Adipocyte (in vitro differentiated cells): ENCODE measurements at regions not wholly inside any gene's neighbourhood (a gene's known extent, or its start where the extent isn't known, plus 50 kb on each side); places are given as distances from the start of the nearest gene placed in this dataset.
"Not testable (repeated sequence)": the region's sequence is repeated elsewhere in the genome, so short reads cannot be mapped to it uniquely, and the experiment has no call there.

Experiments
- DNase-seq: peaks from one replicate; pipeline ENCODE4 v3.0.0-alpha.2; 2015; ENCODE audit warnings: low read depth
- H3K27me3 ChIP-seq: replicated peaks from 2 replicates; pipeline ENCODE4 v1.7.0; 2013; ENCODE audit warnings: mild to moderate bottlenecking, low read length, moderate library complexity; ENCODE audit not compliant: control insufficient read depth, insufficient read depth
- H3K36me3 ChIP-seq: 2 replicates; pipeline ENCODE4 v1.7.0; 2013; ENCODE audit warnings: low read length, mild to moderate bottlenecking, moderate library complexity; ENCODE audit not compliant: control insufficient read depth, insufficient read depth, severe bottlenecking
- H3K4me1 ChIP-seq: 2 replicates; pipeline ENCODE4 v1.7.0; 2013; ENCODE audit warnings: mild to moderate bottlenecking, low read length, moderate library complexity; ENCODE audit not compliant: control insufficient read depth, insufficient read depth
- H3K4me3 ChIP-seq: 2 replicates; pipeline ENCODE4 v1.7.0; 2013; ENCODE audit warnings: mild to moderate bottlenecking, low read length, moderate library complexity
- H3K9ac ChIP-seq: 2 replicates; pipeline ENCODE4 v1.7.0; 2013; ENCODE audit warnings: mild to moderate bottlenecking, low read length, moderate library complexity
- H3K9me3 ChIP-seq: 2 replicates; pipeline ENCODE4 v1.7.0; 2013; ENCODE audit warnings: mild to moderate bottlenecking, low read length, moderate library complexity; ENCODE audit not compliant: control insufficient read depth

- H3K9ac ChIP-seq, result no peak overlapping the region
- peaks cover 3% of the 10 kb centered on the region for H3K4me1 ChIP-seq
- no peaks in the 10 kb centered on the region for H3K36me3 ChIP-seq
Observed at GRCh38 chr1:82073071-82073470, 272.3 kb downstream of the ADGRL2 start.

GRCh38 chr1:82065916-82066315, 265.2 kb downstream of the ADGRL2 start:
- H3K4me3 ChIP-seq, result peak overlapping the region; percentile 29
- no peaks in the 10 kb centered on the region for H3K27me3 ChIP-seq
- DNase-seq, result no peak
- H3K4me1 ChIP-seq, result peaks cover 4% of the 10 kb centered on the region
- no peaks in the 10 kb centered on the region for H3K9me3 ChIP-seq
- no peaks in the 10 kb centered on the region for H3K36me3 ChIP-seq
- H3K9ac ChIP-seq, result no peak overlapping the region

More at GRCh38 chr1:82073071-82073470, 272.3 kb downstream of the ADGRL2 start:
- Histone ChIP-seq H3K27me3 (no peaks in the 10 kb centered on the region), H3K9me3 (no peaks in the 10 kb centered on the region), H3K4me3 (no peak overlapping the region)
- DNase-seq, result no peak

DNA sequence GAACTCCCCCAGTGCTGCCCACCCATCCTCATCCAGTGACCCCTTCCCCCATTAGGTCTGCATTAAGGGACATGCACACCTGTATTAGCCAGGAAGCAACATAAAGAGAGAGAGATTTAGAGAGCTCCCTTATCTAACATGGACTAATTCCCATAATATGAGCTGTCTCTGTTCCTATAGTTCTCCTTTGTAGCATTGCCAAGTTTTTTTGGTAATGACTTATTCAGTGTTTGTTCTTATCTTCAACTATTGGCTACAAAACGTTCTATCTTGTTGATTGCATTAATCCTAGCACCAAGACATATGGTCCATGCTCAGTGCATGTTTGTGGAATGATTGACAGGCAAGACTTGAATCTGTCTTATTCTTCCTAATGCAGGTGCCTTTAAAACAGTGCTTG, 264.0 kb downstream of the ADGRL2 start:
- Histone ChIP-seq H3K27me3 (no peaks in the 10 kb centered on the region), H3K4me3 (no peak overlapping the region), H3K4me1 (peaks cover 4% of the 10 kb centered on the region), H3K9ac (no peak overlapping the region), H3K36me3 (no peaks in the 10 kb centered on the region), H3K9me3 (no peaks in the 10 kb centered on the region)
- DNase-seq, result no peak

- no peak for DNase-seq
- Histone ChIP-seq H3K9me3 (no peaks in the 10 kb centered on the region), H3K4me1 (peaks cover 4% of the 10 kb centered on the region), H3K4me3 (no peak overlapping the region), H3K9ac (no peak overlapping the region), H3K27me3 (no peaks in the 10 kb centered on the region), H3K36me3 (no peaks in the 10 kb centered on the region)
Observed at GRCh38 chr1:82062206-82062605, 261.5 kb downstream of the ADGRL2 start.

GRCh38 chr1:82059959-82060358, 259.2 kb downstream of the ADGRL2 start:
- Histone ChIP-seq H3K9ac (no peak overlapping the region), H3K9me3 (no peaks in the 10 kb centered on the region), H3K36me3 (no peaks in the 10 kb centered on the region), H3K27me3 (no peaks in the 10 kb centered on the region), H3K4me3 (no peak overlapping the region), H3K4me1 (no peaks in the 10 kb centered on the region)
- DNase-seq, result no peak

DNA sequence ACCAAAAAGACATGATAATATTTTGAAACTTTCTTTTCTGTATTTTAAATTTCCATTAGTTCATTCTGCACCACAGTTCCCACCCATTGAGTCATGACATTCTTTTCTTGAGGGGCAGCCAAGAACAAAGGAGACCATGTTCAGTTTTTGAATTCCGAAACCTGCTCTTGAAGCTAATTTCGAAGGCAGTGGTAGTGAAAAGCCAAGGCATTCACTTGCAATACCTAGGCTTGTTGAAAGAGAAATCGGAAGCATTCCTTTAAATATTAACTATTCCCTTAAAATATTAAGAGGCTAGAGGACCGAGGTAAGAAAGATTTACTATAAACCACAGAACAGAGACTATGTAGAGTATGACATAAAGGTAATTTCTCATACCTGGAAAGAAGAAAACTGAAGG, 256.3 kb downstream of the ADGRL2 start:
- no peaks in the 10 kb centered on the region for H3K27me3 ChIP-seq
- H3K9ac ChIP-seq, result no peak overlapping the region
- no peaks in the 10 kb centered on the region for H3K4me1 ChIP-seq
- DNase-seq, result no peak
- no peaks in the 10 kb centered on the region for H3K9me3 ChIP-seq
- no peak overlapping the region for H3K4me3 ChIP-seq
- H3K36me3 ChIP-seq, result no peaks in the 10 kb centered on the region

- DNase-seq, H3K4me1 ChIP-seq, H3K4me3 ChIP-seq, H3K9me3 ChIP-seq, H3K27me3 ChIP-seq, H3K9ac ChIP-seq, H3K36me3 ChIP-seq: not testable (repeated sequence)
Observed at GRCh38 chr1:82055375-82055774, 254.6 kb downstream of the ADGRL2 start.

- DNase-seq, result no peak
- Histone ChIP-seq H3K9me3 (no peaks in the 10 kb centered on the region), H3K4me1 (no peaks in the 10 kb centered on the region), H3K27me3 (no peaks in the 10 kb centered on the region), H3K36me3 (no peaks in the 10 kb centered on the region), H3K9ac (no peak overlapping the region), H3K4me3 (no peak overlapping the region)
Observed at GRCh38 chr1:82052563-82052962, 251.8 kb downstream of the ADGRL2 start.

- H3K27me3 ChIP-seq, result no peaks in the 10 kb centered on the region
- no peak for DNase-seq
Observed at GRCh38 chr1:82048596-82048995, 247.9 kb downstream of the ADGRL2 start.

DNA sequence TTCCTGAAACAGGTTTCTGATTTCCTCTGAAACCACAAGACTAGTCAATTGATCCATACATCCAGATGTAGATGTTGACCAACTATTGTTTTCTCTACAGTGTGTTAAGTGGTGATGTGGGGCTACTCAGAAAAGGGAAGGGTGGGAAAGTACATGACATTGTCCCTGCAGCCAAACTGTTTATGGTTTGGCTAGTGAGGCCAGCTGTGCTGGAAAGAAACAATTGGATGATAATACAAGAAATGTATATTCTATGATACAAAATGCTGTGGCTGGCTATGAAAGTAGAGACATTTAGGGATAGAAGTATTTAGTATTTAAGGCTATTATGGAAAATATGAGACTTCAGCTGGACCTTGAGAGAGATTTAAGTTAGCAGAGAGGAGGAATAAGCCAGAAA, 244.5 kb downstream of the ADGRL2 start:
- Histone ChIP-seq H3K4me1 (no peaks in the 10 kb centered on the region), H3K27me3 (peaks cover 3% of the 10 kb centered on the region), H3K4me3 (no peak overlapping the region), H3K36me3 (no peaks in the 10 kb centered on the region), H3K9ac (no peak overlapping the region), H3K9me3 (no peaks in the 10 kb centered on the region)
- DNase-seq, result no peak

More at GRCh38 chr1:82048596-82048995, 247.9 kb downstream of the ADGRL2 start:
- Histone ChIP-seq H3K9ac (no peak overlapping the region), H3K9me3 (no peaks in the 10 kb centered on the region), H3K4me3 (no peak overlapping the region), H3K4me1 (no peaks in the 10 kb centered on the region), H3K36me3 (no peaks in the 10 kb centered on the region)

DNA sequence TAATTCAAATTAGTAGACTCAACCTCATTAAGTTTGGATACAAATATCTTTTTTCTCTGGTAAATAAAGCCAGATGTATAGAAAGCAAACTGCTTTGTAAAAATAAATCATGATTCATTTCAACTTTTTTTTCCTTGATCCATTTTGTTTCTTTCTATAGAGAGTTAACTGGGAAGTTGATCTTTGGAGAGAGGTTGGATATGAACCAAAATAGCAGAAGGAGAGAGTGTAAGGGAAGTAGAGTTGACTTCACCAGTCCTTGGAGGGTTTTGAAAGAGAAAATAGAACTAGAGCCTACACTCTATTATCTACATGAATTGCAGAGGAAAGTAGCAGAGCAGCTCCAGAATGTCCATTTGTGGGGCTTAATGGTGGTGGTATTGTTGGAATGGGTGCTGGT, 243.8 kb downstream of the ADGRL2 start:
- Histone ChIP-seq H3K9ac (no peak overlapping the region), H3K4me3 (no peak overlapping the region), H3K9me3 (no peaks in the 10 kb centered on the region), H3K36me3 (no peaks in the 10 kb centered on the region), H3K27me3 (peaks cover 3% of the 10 kb centered on the region), H3K4me1 (no peaks in the 10 kb centered on the region)
- no peak for DNase-seq

GRCh38 chr1:82044111-82044510, 243.4 kb downstream of the ADGRL2 start:
- H3K9ac ChIP-seq, result no peak overlapping the region
- H3K4me1 ChIP-seq, result no peaks in the 10 kb centered on the region
- H3K9me3 ChIP-seq, result no peaks in the 10 kb centered on the region
- H3K36me3 ChIP-seq, result no peaks in the 10 kb centered on the region
- H3K27me3 ChIP-seq, result peaks cover 3% of the 10 kb centered on the region
- no peak for DNase-seq
- H3K4me3 ChIP-seq, result no peak overlapping the region
